IMR-90 (cell line): ENCODE measurements at regions not wholly inside any gene's neighbourhood (a gene's known extent, or its start where the extent isn't known, plus 50 kb on each side); places are given as distances from the start of the nearest gene placed in this dataset.

ENCODE experiments used
- ATAC-seq: fragments of 200-7000 bp; cut with Tn5 transposase; 2 replicates; pipeline ENCODE4 v1.9.1; 2020; ENCODE audit warnings: low read depth, mild to moderate bottlenecking, moderate library complexity
- BruUV-seq: library from RNA; stranded (reverse); fragments of 400-500 nt; replicated peaks from 2 replicates; lab custom pipeline; 2021; lab: Mats Ljungman, UMichigan
- CTCF ChIA-PET: fragments of 300-600 bp; formaldehyde crosslinking; extraction: SDS; loops from one replicate; lab custom pipeline; 2021; ENCODE audit warnings: antibody characterized with exemption; lab: Yijun Ruan, JAX
- POLR2A ChIA-PET: fragments of 300-600 bp; sonication (Branson Sonifier 250); formaldehyde crosslinking; loops from one replicate; lab custom pipeline; 2022; ENCODE audit warnings: antibody characterized with exemption; ENCODE audit not compliant: unreplicated experiment; lab: Charles Lee
- DNase-seq: peaks from one replicate; pipeline ENCODE4 v3.0.0; 2013
- H2AFZ ChIP-seq: replicated peaks from 2 replicates; pipeline ENCODE3; 2013; ENCODE audit warnings: low read length, mild to moderate bottlenecking; ENCODE audit not compliant: poor library complexity
- H2AK5ac ChIP-seq: 2 replicates; pipeline ENCODE4 v1.6.1; 2013; ENCODE audit warnings: low read depth, low read length, inconsistent platforms
- H2AK9ac ChIP-seq: replicated peaks from 2 replicates; pipeline ENCODE3; 2013; ENCODE audit warnings: mild to moderate bottlenecking, low read depth, low read length, moderate library complexity; ENCODE audit not compliant: poor library complexity
- H2BK120ac ChIP-seq: 2 replicates; pipeline ENCODE4 v1.6.1; 2013; ENCODE audit warnings: low read depth, low read length, inconsistent platforms
- H2BK15ac ChIP-seq: 3 replicates; pipeline ENCODE4 v1.6.1; 2013; ENCODE audit warnings: low read depth, low read length, inconsistent platforms
- H2BK20ac ChIP-seq: 2 replicates; pipeline ENCODE4 v1.6.1; 2013; ENCODE audit warnings: low read depth, mild to moderate bottlenecking, inconsistent platforms, low read length, moderate library complexity
- H2BK5ac ChIP-seq: 2 replicates; pipeline ENCODE4 v1.6.1; 2013; ENCODE audit warnings: mild to moderate bottlenecking, low read depth, low read length, inconsistent platforms; ENCODE audit not compliant: poor library complexity, severe bottlenecking
- H3K14ac ChIP-seq: replicated peaks from 2 replicates; pipeline ENCODE4 v1.6.1; 2013; ENCODE audit warnings: low read depth, low read length, inconsistent platforms
- H3K18ac ChIP-seq: 2 replicates; pipeline ENCODE4 v1.6.1; 2013; ENCODE audit warnings: low read depth, low read length, control low read depth
- H3K23ac ChIP-seq: 2 replicates; pipeline ENCODE4 v1.6.1; 2013; ENCODE audit warnings: low read depth, low read length, inconsistent platforms
- H3K27ac ChIP-seq: 2 replicates; pipeline ENCODE4 v1.5.1; 2013; ENCODE audit warnings: mild to moderate bottlenecking, control low read depth, low read length; ENCODE audit not compliant: insufficient read depth
- H3K27me3 ChIP-seq: 2 replicates; pipeline ENCODE4 v1.6.1; 2013; ENCODE audit warnings: low read length; ENCODE audit not compliant: control insufficient read depth, insufficient read depth
- H3K36me3 ChIP-seq: 2 replicates; pipeline ENCODE4 v1.6.1; 2013; ENCODE audit warnings: low read length, mixed read lengths; ENCODE audit not compliant: control insufficient read depth, insufficient read depth
- H3K4ac ChIP-seq: 2 replicates; pipeline ENCODE4 v1.6.1; 2013; ENCODE audit warnings: low read depth, low read length, inconsistent platforms
- H3K4me1 ChIP-seq: 2 replicates; pipeline ENCODE4 v1.6.1; 2013; ENCODE audit warnings: low read length, mixed read lengths; ENCODE audit not compliant: control insufficient read depth, insufficient read depth
- H3K4me2 ChIP-seq: 2 replicates; pipeline ENCODE4 v1.6.1; 2013; ENCODE audit warnings: low read depth, mild to moderate bottlenecking, control low read depth, low read length, moderate library complexity
- H3K4me3 ChIP-seq: 2 replicates; pipeline ENCODE4 v1.5.1; 2013; ENCODE audit warnings: low read depth, mild to moderate bottlenecking, control low read depth, low read length, moderate library complexity; ENCODE audit not compliant: insufficient read depth
- H3K56ac ChIP-seq: 2 replicates; pipeline ENCODE4 v1.6.1; 2013; ENCODE audit warnings: low read length, inconsistent platforms; ENCODE audit not compliant: insufficient read depth; ENCODE audit errors: extremely low read depth
- H3K79me1 ChIP-seq, 2 experiments: 2 replicates each; pipeline ENCODE4 v1.6.1; 2013; ENCODE audit warnings: low read length in 2 of 2, inconsistent platforms in 1 of 2, low read depth in 1 of 2
- H3K9ac ChIP-seq: 2 replicates; pipeline ENCODE4 v1.6.1; 2013; ENCODE audit warnings: low read depth, low read length, control low read depth
- H3K9me1 ChIP-seq: 2 replicates; pipeline ENCODE4 v1.6.1; 2013; ENCODE audit warnings: low read length, inconsistent platforms; ENCODE audit not compliant: insufficient read depth
- H3K9me3 ChIP-seq: 2 replicates; pipeline ENCODE4 v1.6.1; 2013; ENCODE audit warnings: low read length; ENCODE audit not compliant: control insufficient read depth, insufficient read depth
- H4K20me1 ChIP-seq: 2 replicates; pipeline ENCODE4 v1.6.1; 2013; ENCODE audit warnings: low read length, inconsistent platforms; ENCODE audit not compliant: insufficient read depth
- H4K5ac ChIP-seq: 2 replicates; pipeline ENCODE4 v1.6.1; 2013; ENCODE audit warnings: mild to moderate bottlenecking, low read depth, low read length, control low read depth
- H4K8ac ChIP-seq, 2 experiments: 2 replicates each; pipeline ENCODE4 v1.6.1; 2013; ENCODE audit warnings: low read depth in 2 of 2, low read length in 2 of 2, control low read depth in 1 of 2, inconsistent platforms in 1 of 2
- H4K91ac ChIP-seq: 2 replicates; pipeline ENCODE4 v1.6.1; 2013; ENCODE audit warnings: low read depth, low read length, inconsistent platforms; ENCODE audit not compliant: insufficient read depth
- MAFK ChIP-seq: IDR thresholded peaks from 2 replicates; pipeline ENCODE4 v1.6.1; 2012; ENCODE audit warnings: low read depth, low read length, improper control_type of control experiment
- MXI1 ChIP-seq: IDR thresholded peaks from 2 replicates; pipeline ENCODE4 v1.6.1; 2012; ENCODE audit warnings: low read depth, mild to moderate bottlenecking, low read length, moderate library complexity, borderline replicate concordance
- NFE2L2 ChIP-seq: fragments of 150-350 bp; IDR thresholded peaks from 2 replicates; pipeline ENCODE4 v1.6.1; 2016; ENCODE audit warnings: low read depth, mild to moderate bottlenecking, low read length
- RAD21 ChIP-seq: IDR thresholded peaks from 2 replicates; pipeline ENCODE4 v1.6.1; 2012; ENCODE audit warnings: low read length, improper control_type of control experiment
- RCOR1 ChIP-seq: IDR thresholded peaks from 2 replicates; pipeline ENCODE4 v1.6.1; 2012; ENCODE audit warnings: mild to moderate bottlenecking, low read length, improper control_type of control experiment; ENCODE audit not compliant: insufficient replicate concordance
- SMC3 ChIP-seq: fragments of 150-350 bp; IDR thresholded peaks from 2 replicates; pipeline ENCODE4 v1.6.1; 2016; ENCODE audit warnings: low read depth, mild to moderate bottlenecking, antibody characterized with exemption, low read length, moderate library complexity
- WGBS, 2 experiments: methylation state at CpG; one replicate each; pipeline versions ENCODE4 v1.1.5 to v1.1.7; 2013; ENCODE audit warnings: missing lambda C conversion rate in 2 of 2; ENCODE audit not compliant: insufficient read length in 1 of 2; ENCODE audit errors: extremely low coverage in 2 of 2; 5-methylcytosine and 5-hydroxymethylcytosine counted together
- dilution Hi-C: fragments of 300-500 bp; cut with HindIII; formaldehyde crosslinking; loops from one replicate; pipeline ENCODE4 v1.14.3; 2018; ENCODE audit warnings: low sequenced_read_pairs; ENCODE audit not compliant: unreplicated experiment
- in situ Hi-C: fragments of 300-500 bp; cut with MboI; formaldehyde crosslinking; loops from 3 replicates; pipeline ENCODE4 v1.14.3; 2019; ENCODE audit warnings: low sequenced_read_pairs, inconsistent platforms, mixed read lengths
- intact Hi-C: fragments of 100-400 bp; cut with micrococcal nuclease; formaldehyde crosslinking; loops from 2 replicates; pipeline ENCODE4 v1.10.0; 2022
- TF ChIP-seq, protein P1 (sequence below): conservative IDR thresholded peaks from 2 replicates; pipeline ENCODE4 v1.5.1; 2012; ENCODE audit warnings: mild to moderate bottlenecking, low read depth, low read length, improper control_type of control experiment

DNA sequence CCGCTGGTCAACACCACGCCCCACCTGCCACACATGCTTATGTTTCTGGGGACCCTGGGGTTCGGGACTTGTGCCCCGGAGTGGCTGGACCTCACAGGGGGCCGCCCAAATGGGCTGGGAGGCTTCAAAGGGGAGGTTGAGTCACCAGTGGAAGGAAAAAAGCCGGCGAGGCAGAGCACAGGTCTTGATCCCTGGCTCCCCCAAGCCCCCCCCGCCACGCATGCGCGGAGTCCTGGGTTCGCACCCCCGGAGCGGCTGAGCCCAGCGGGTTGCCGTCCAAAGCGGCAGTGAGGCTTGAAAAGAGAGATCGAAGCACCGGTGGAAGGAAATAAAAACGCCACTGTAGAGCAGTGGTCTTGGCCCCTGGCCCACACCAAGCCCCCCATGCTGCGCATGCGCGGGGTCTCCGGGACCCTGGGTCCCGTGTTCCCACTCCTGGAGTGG, 313.5 kb downstream of the ALG10 start:
- POLR2A ChIA-PET = no interaction called here
- DNase-seq = no peak
- Histone ChIP-seq H3K56ac (no peak overlapping the region), H2AFZ (no peak overlapping the region), H2AK9ac (no peak overlapping the region), H3K9me1 (no peaks in the 10 kb centered on the region), H2BK15ac (no peak overlapping the region), H3K36me3 (no peaks in the 10 kb centered on the region), H3K14ac (no peak overlapping the region), H4K91ac (no peak overlapping the region), H3K27ac (no peak overlapping the region), H3K9me3 (peaks cover 45% of the 10 kb centered on the region), H4K5ac (no peak overlapping the region), H3K27me3 (no peaks in the 10 kb centered on the region), H2AK5ac (no peak overlapping the region), H3K4ac (no peak overlapping the region), H3K23ac (no peak overlapping the region), H2BK5ac (no peak overlapping the region), H3K79me1 (no peaks in the 10 kb centered on the region), H4K8ac (no peak overlapping the region), H2BK120ac (no peak overlapping the region), H3K4me1 (no peaks in the 10 kb centered on the region), H2BK20ac (no peak overlapping the region), H4K20me1 (no peaks in the 10 kb centered on the region), H3K4me3 (no peak overlapping the region), H3K9ac (no peak overlapping the region), H3K18ac (no peak overlapping the region), H3K4me2 (no peak overlapping the region)
- in situ Hi-C loops = no loop called here
- BruUV-seq = no TSS peak
- dilution Hi-C loops = no loop called here
- CTCF ChIA-PET = no interaction called here
- ATAC-seq = no peak
- no peak for TF ChIP-seq SMC3
- TF ChIP-seq, protein P1, sequence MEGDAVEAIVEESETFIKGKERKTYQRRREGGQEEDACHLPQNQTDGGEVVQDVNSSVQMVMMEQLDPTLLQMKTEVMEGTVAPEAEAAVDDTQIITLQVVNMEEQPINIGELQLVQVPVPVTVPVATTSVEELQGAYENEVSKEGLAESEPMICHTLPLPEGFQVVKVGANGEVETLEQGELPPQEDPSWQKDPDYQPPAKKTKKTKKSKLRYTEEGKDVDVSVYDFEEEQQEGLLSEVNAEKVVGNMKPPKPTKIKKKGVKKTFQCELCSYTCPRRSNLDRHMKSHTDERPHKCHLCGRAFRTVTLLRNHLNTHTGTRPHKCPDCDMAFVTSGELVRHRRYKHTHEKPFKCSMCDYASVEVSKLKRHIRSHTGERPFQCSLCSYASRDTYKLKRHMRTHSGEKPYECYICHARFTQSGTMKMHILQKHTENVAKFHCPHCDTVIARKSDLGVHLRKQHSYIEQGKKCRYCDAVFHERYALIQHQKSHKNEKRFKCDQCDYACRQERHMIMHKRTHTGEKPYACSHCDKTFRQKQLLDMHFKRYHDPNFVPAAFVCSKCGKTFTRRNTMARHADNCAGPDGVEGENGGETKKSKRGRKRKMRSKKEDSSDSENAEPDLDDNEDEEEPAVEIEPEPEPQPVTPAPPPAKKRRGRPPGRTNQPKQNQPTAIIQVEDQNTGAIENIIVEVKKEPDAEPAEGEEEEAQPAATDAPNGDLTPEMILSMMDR = no peak
- no peak for TF ChIP-seq MXI1
- no peak for TF ChIP-seq RCOR1
- TF ChIP-seq RAD21 = no peak
- TF ChIP-seq MAFK = no peak
- TF ChIP-seq NFE2L2 = no peak
- intact Hi-C loops = no loop called here
- WGBS, 2 experiments = 47% methylated on average over 10 of the region's 25 CpGs; no CpG with 5 or more reads in 1 of the 2 experiments
